CD4-positive, alpha-beta memory T cell (primary cell): ENCODE measurements at regions not wholly inside any gene's neighbourhood (a gene's known extent, or its start where the extent isn't known, plus 50 kb on each side); places are given as distances from the start of the nearest gene placed in this dataset.

Experiments used
- CTCF ChIA-PET: fragments of 350-600 bp; sonication (Branson Sonifier 250); formaldehyde crosslinking; loops from one replicate; lab custom pipeline; 2021; ENCODE audit warnings: inconsistent platforms; ENCODE audit not compliant: partially characterized antibody; lab: Charles Lee
- POLR2A ChIA-PET: fragments of 350-600 bp; sonication (Branson Sonifier 250); formaldehyde crosslinking; loops from one replicate; lab custom pipeline; 2021; ENCODE audit not compliant: partially characterized antibody; lab: Charles Lee
- DNase-seq, 5 donors: peaks; one replicate each; pipeline versions ENCODE4 v3.0.0 to v3.0.0-alpha.2; 2020 to 2022; ENCODE audit warnings: mixed read lengths in 1 of 5
- H3K27ac ChIP-seq: one replicate; pipeline ENCODE4 v1.7.0; 2013; ENCODE audit warnings: low read depth, low read length
- H3K27me3 ChIP-seq: 2 replicates; pipeline ENCODE4 v1.7.0; 2013; ENCODE audit warnings: mild to moderate bottlenecking, low read length, moderate library complexity; ENCODE audit not compliant: insufficient read depth
- H3K36me3 ChIP-seq: 2 replicates; pipeline ENCODE4 v1.7.0; 2013; ENCODE audit warnings: mild to moderate bottlenecking, low read length, moderate library complexity; ENCODE audit not compliant: insufficient read depth
- H3K4me1 ChIP-seq: 2 replicates; pipeline ENCODE4 v1.7.0; 2013; ENCODE audit warnings: mild to moderate bottlenecking, low read length, moderate library complexity; ENCODE audit not compliant: insufficient read depth
- H3K4me3 ChIP-seq, 2 donors: one replicate each; pipeline ENCODE4 v1.7.0; 2013; ENCODE audit warnings: low read length in 2 of 2, mild to moderate bottlenecking in 1 of 2
- H3K9me3 ChIP-seq, 2 donors: one replicate each; pipeline ENCODE4 v1.7.0; 2013; ENCODE audit warnings: low read length in 2 of 2, control low read depth in 1 of 2; ENCODE audit not compliant: control insufficient read depth in 1 of 2
- H3K27ac Mint-ChIP-seq, 7 donors: one replicate each; pipeline ENCODE4 v1.8.0; 2020 to 2021; ENCODE audit warnings: mixed read lengths in 7 of 7, mild to moderate bottlenecking in 6 of 7, inconsistent platforms in 3 of 7, moderate library complexity in 3 of 7
- H3K27me3 Mint-ChIP-seq, 2 donors: one replicate each; pipeline ENCODE4 v1.8.0; 2020 to 2021; ENCODE audit warnings: mixed read lengths in 2 of 2
- H3K36me3 Mint-ChIP-seq, 2 donors: one replicate each; pipeline ENCODE4 v1.8.0; 2020 to 2021; ENCODE audit warnings: mixed read lengths in 2 of 2, inconsistent platforms in 1 of 2, mild to moderate bottlenecking in 1 of 2
- H3K4me1 Mint-ChIP-seq, 4 donors: one replicate each; pipeline ENCODE4 v1.8.0; 2020 to 2021; ENCODE audit warnings: mixed read lengths in 4 of 4, mild to moderate bottlenecking in 1 of 4
- H3K4me3 Mint-ChIP-seq, 8 donors: one replicate each; pipeline ENCODE4 v1.8.0; 2020 to 2021; ENCODE audit warnings: mixed read lengths in 8 of 8, mild to moderate bottlenecking in 7 of 8, moderate library complexity in 6 of 8, inconsistent platforms in 3 of 8
- H3K9me3 Mint-ChIP-seq, 8 donors: one replicate each; pipeline ENCODE4 v1.8.0; 2020 to 2021; ENCODE audit warnings: mixed read lengths in 8 of 8, mild to moderate bottlenecking in 5 of 8, inconsistent platforms in 3 of 8, moderate library complexity in 1 of 8
- intact Hi-C: fragments of 100-400 bp; cut with micrococcal nuclease; formaldehyde crosslinking; loops from one replicate; pipeline ENCODE4 v1.15.1; 2023

DNA sequence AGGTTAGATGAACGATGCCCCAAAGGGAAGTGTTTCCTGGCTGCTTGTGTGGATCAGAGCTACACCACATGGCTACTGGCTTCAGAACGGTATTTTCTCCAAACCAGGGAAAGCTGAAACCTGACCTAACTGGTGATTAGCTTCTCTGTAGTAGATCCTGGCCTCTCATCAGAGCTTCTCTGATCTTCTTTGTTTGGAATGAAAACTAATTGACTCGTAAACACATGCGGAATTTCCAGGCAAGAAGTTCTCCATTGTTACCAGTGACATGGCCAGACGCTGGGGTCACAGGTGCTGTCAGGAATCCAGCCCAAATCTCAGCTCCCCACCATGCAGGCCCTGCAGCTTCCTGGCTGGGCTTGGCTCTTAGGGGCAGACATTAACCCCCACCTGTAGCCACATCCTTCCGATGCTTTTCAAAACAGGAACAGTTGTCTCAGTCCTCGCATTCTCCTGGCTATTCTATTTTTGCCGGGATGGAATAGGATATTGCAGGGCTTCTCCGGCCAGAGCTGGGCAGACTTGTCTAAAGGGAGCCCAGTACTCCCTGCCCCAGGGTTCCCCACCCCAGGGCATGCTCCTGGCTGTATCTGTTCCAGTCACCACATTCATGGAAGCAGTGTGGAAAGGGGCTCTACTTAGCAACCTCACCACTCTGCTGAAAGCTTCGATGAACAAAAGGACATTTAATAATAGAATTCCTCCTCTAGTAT, 305.4 kb upstream of the F9 start:
- Histone ChIP-seq H3K27me3 (no peaks in the 10 kb centered on the region), H3K9me3 (no peaks in the 10 kb centered on the region), H3K27ac (no peak overlapping the region), H3K36me3 (no peaks in the 10 kb centered on the region), H3K4me1 (no peaks in the 10 kb centered on the region), H3K4me3 (no peak overlapping the region)
- Mint-ChIP-seq H3K27ac (no peak overlapping the region), H3K4me1 (no peaks in the 10 kb centered on the region), H3K36me3 (no peaks in the 10 kb centered on the region), H3K27me3 (no peaks in the 10 kb centered on the region), H3K4me3 (no peak overlapping the region), H3K9me3 (peaks cover 0 to 2% (median 0%) of the 10 kb centered on the region in 8 donors)
- no peak for DNase-seq
- POLR2A ChIA-PET, result no interaction called here
- intact Hi-C loops, result no loop called here
- CTCF ChIA-PET, result no interaction called here

DNA sequence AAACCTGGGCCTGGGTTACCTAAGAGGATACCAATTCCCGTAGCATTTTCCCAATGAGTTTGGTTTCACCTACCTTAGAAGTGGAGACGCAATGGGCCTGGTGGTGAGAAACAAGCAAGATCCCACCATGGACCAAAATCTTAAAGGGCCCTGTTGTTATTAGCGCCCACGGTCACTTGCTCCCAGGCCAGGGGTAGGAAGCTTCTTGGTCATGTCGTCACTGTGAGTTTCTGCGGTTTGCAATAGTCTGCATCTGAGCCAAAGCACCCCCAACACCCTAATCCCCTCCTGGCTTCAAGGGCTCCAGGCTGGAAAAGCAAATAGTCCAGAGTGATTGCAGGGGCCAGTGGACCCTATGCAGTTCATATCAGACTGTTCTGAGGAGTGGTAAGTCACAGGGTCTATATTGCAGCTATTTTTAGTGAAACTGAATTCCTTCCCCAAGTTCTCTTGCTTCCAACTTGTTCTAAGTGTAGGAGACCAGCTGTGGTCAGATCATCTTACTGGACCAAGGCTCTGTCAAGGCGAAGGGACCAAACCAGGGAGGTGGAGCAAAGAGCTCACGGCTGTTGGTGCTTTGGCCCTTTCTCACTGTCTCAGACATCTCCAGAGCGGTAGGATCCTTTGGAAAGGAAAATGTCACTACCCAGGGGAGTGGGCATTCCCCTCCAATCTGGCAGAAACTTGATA, 307.9 kb upstream of the F9 start:
- H3K27me3 ChIP-seq, result no peaks in the 10 kb centered on the region
- no peaks in the 10 kb centered on the region for H3K27me3 Mint-ChIP-seq
- DNase-seq, result no peak
- no peaks in the 10 kb centered on the region for H3K36me3 Mint-ChIP-seq
- POLR2A ChIA-PET, result no interaction called here
- no peak overlapping the region for H3K27ac Mint-ChIP-seq
- H3K4me1 Mint-ChIP-seq, result no peaks in the 10 kb centered on the region
- H3K9me3 Mint-ChIP-seq, result no peaks in the 10 kb centered on the region
- H3K4me3 ChIP-seq, result no peak overlapping the region
- no peak overlapping the region for H3K27ac ChIP-seq
- H3K36me3 ChIP-seq, result no peaks in the 10 kb centered on the region
- no peak overlapping the region for H3K4me3 Mint-ChIP-seq
- CTCF ChIA-PET, result no interaction called here
- intact Hi-C loops, result no loop called here
- no peaks in the 10 kb centered on the region for H3K9me3 ChIP-seq
- no peaks in the 10 kb centered on the region for H3K4me1 ChIP-seq

DNA sequence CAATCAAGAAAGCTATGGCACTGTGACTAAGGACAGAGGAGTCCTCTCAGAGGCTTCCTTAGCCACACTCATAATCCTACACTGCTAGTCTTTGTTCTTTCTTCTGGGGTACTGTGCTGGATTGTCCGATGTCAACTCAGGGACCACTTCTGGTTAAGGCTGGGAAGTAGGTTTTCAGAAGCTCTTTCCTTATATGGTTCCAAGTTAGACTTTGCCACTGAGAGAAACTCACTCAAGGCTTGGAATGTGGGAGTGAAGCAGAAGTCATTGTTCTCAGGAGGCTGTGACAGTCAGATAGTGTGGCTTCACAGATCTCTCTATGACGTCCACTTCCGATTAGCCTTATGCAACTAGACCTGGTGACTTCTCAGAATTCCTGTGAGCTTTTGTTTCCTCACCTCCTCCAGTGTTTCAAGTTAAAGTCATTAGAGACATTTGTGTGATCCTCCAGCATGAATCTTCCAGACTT, 317.3 kb upstream of the F9 start:
- Histone ChIP-seq H3K27me3 (no peaks in the 10 kb centered on the region), H3K9me3 (no peaks in the 10 kb centered on the region), H3K36me3 (no peaks in the 10 kb centered on the region), H3K4me1 (no peaks in the 10 kb centered on the region), H3K27ac (no peak overlapping the region), H3K4me3 (no peak overlapping the region)
- POLR2A ChIA-PET, result no interaction called here
- H3K36me3 Mint-ChIP-seq, result no peaks in the 10 kb centered on the region
- peaks cover 0 to 2% (median 0%) of the 10 kb centered on the region in 8 donors for H3K9me3 Mint-ChIP-seq
- intact Hi-C loops, result no loop called here
- CTCF ChIA-PET, result no interaction called here
- H3K27me3 Mint-ChIP-seq, result peaks cover 0 to 3% of the 10 kb centered on the region in 2 donors
- H3K4me3 Mint-ChIP-seq, result no peak overlapping the region
- no peak overlapping the region for H3K27ac Mint-ChIP-seq
- no peak for DNase-seq
- no peaks in the 10 kb centered on the region for H3K4me1 Mint-ChIP-seq

DNA sequence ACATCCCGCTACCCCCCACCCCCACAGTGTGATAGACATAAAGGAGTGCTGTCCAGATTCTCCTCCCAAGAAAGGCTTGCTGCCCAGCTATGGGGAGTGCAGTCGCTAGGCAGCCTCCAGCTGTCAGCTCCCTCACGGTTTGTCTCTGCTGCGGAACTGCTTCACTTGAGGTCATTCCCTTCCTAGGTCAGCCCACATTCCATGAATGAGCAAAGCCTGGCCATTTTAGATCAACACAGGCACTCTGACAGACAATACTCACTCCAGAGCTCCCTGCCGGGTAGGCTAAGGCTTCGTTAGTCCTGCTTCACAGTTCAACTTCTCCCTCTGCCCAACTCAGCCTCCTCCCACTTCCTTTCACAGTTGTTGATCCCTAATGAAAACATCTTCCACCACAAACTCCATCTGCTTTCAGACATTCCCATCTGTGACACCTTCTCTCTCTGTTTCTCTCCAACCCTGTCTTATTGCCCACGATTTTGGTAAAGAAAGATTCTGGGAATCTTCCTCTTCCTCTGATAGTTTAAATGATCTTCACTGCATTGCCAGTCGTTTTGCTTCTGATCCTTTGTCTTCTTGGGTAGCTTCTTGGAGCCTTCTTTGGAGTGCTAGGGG, 318.9 kb upstream of the F9 start:
- Mint-ChIP-seq H3K27ac (no peak overlapping the region), H3K27me3 (peaks cover 0 to 3% of the 10 kb centered on the region in 2 donors), H3K4me3 (no peak overlapping the region), H3K36me3 (no peaks in the 10 kb centered on the region), H3K9me3 (peaks cover 0 to 2% (median 0%) of the 10 kb centered on the region in 8 donors), H3K4me1 (no peaks in the 10 kb centered on the region)
- no peaks in the 10 kb centered on the region for H3K4me1 ChIP-seq
- DNase-seq, result no peak
- no peak overlapping the region for H3K27ac ChIP-seq
- ChIA-PET POLR2A (no interaction called here), CTCF (no interaction called here)
- H3K27me3 ChIP-seq, result no peaks in the 10 kb centered on the region
- H3K36me3 ChIP-seq, result no peaks in the 10 kb centered on the region
- H3K9me3 ChIP-seq, result no peaks in the 10 kb centered on the region
- no peak overlapping the region for H3K4me3 ChIP-seq
- intact Hi-C loops, result no loop called here

DNA sequence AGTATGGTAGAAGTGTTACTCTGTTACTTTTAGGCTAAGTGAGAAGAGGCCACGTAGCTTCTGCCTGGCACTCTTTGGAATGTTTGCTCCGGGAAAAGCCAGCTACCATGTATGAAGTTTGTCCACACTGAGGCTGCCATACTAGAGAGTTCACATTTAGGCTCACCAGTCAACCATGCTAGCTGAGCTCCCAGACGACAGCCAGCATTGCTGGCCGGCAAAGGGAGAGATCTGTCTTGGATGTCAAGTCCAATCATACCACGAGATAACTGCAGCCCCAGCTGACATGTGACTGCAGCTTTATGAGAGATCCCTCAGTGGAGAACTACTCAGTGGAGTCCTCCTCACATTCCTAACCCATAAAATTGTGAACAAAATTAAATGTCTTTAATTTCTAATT, 321.2 kb upstream of the F9 start:
- Histone ChIP-seq H3K27ac (no peak overlapping the region), H3K36me3 (no peaks in the 10 kb centered on the region), H3K9me3 (no peaks in the 10 kb centered on the region), H3K4me1 (no peaks in the 10 kb centered on the region), H3K4me3 (no peak overlapping the region), H3K27me3 (no peaks in the 10 kb centered on the region)
- H3K27ac Mint-ChIP-seq, result no peak overlapping the region
- no peaks in the 10 kb centered on the region for H3K36me3 Mint-ChIP-seq
- POLR2A ChIA-PET, result no interaction called here
- intact Hi-C loops, result no loop called here
- H3K27me3 Mint-ChIP-seq, result peaks cover 1 to 6% of the 10 kb centered on the region in 2 donors
- no peak for DNase-seq
- CTCF ChIA-PET, result no interaction called here
- H3K9me3 Mint-ChIP-seq, result peaks cover 0 to 2% (median 0%) of the 10 kb centered on the region in 8 donors
- H3K4me1 Mint-ChIP-seq, result peaks cover 0 to 4% (median 0%) of the 10 kb centered on the region in 4 donors
- no peak overlapping the region for H3K4me3 Mint-ChIP-seq

DNA sequence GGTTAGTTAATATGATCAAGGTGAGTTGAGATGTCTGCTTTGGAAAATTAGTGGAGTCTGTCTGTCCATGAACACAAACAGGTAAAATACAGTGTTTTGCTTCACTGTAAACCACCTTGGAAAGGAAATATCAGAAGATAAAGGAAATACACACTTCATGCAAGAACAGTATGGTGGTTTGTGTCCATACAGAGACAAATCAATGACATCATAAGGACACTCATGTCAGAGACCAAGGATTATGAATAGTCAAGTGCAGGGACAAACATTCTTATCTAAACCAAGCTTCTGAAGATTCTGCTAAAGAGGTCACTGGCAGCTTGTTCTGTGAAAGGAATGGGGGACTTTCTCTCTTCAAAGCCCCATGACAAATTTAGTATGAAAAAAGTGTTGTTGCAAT, 322.9 kb upstream of the F9 start:
- H3K4me1 ChIP-seq, result no peaks in the 10 kb centered on the region
- H3K36me3 Mint-ChIP-seq, result no peaks in the 10 kb centered on the region
- H3K4me3 ChIP-seq, result no peak overlapping the region
- DNase-seq, result no peak
- H3K36me3 ChIP-seq, result no peaks in the 10 kb centered on the region
- ChIA-PET CTCF (no interaction called here), POLR2A (no interaction called here)
- H3K9me3 ChIP-seq, result no peaks in the 10 kb centered on the region
- H3K9me3 Mint-ChIP-seq, result peaks cover 0 to 2% (median 0%) of the 10 kb centered on the region in 8 donors
- no peak overlapping the region for H3K27ac ChIP-seq
- intact Hi-C loops, result no loop called here
- H3K27ac Mint-ChIP-seq, result no peak overlapping the region
- peaks cover 0 to 4% (median 0%) of the 10 kb centered on the region in 4 donors for H3K4me1 Mint-ChIP-seq
- no peaks in the 10 kb centered on the region for H3K27me3 ChIP-seq
- no peak overlapping the region for H3K4me3 Mint-ChIP-seq
- H3K27me3 Mint-ChIP-seq, result peaks cover 1 to 6% of the 10 kb centered on the region in 2 donors

DNA sequence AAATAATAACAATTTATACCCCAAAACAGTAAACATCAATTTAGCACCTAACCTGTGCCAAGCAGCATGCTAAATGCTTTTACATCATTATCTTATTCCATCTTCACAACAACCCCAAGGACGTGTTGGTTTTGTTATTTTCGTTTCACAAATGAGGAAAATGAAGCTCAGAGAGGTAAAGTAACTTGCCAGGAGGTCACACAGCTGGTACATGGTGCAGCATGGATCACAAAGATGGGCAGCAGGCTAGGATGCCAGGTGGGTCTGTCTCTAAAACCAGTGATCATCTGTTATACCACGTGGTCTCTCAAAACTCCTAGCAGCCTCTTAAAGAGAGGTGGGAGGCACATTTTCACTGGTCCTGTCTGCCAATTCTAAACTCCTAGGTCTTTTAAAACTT, 323.6 kb upstream of the F9 start:
- Histone ChIP-seq H3K9me3 (no peaks in the 10 kb centered on the region), H3K27me3 (no peaks in the 10 kb centered on the region), H3K4me3 (no peak overlapping the region), H3K36me3 (no peaks in the 10 kb centered on the region), H3K27ac (no peak overlapping the region), H3K4me1 (no peaks in the 10 kb centered on the region)
- Mint-ChIP-seq H3K4me3 (no peak overlapping the region), H3K27ac (no peak overlapping the region), H3K27me3 (peaks cover 3 to 9% of the 10 kb centered on the region in 2 donors), H3K36me3 (no peaks in the 10 kb centered on the region), H3K4me1 (peaks cover 0 to 4% (median 0%) of the 10 kb centered on the region in 4 donors), H3K9me3 (no peaks in the 10 kb centered on the region)
- intact Hi-C loops, result no loop called here
- ChIA-PET CTCF (no interaction called here), POLR2A (no interaction called here)
- no peak for DNase-seq
